GM23338 (cell line): ENCODE measurements at regions not wholly inside any gene's neighbourhood (a gene's known extent, or its start where the extent isn't known, plus 50 kb on each side); places are given as distances from the start of the nearest gene placed in this dataset.

ENCODE experiments used
- ATAC-seq: fragments of 200-7000 bp; cut with Tn5 transposase; 3 replicates; pipeline ENCODE4 v1.9.1; 2020
- DNase-seq: peaks from one replicate; pipeline ENCODE4 v3.0.0-alpha.2; 2015; ENCODE audit warnings: low spot score
- H2AFZ ChIP-seq: fragments of 200-600 bp; sonication (generic); 2 replicates; pipeline ENCODE4 v1.8.0; 2016; ENCODE audit warnings: antibody characterized with exemption, mild to moderate bottlenecking, moderate library complexity
- H3F3A ChIP-seq: fragments of 200-600 bp; sonication (generic); replicated peaks from 2 replicates; pipeline ENCODE4 v1.8.0; 2017; ENCODE audit warnings: antibody characterized with exemption, mixed run types, low read depth
- H3K27ac ChIP-seq: fragments of 200-600 bp; sonication (generic); 2 replicates; pipeline ENCODE4 v1.6.1; 2016; ENCODE audit warnings: low read depth
- H3K27me3 ChIP-seq: fragments of 200-600 bp; sonication (generic); 2 replicates; pipeline ENCODE4 v1.8.0; 2016; ENCODE audit warnings: mild to moderate bottlenecking, mixed run types, moderate library complexity; ENCODE audit not compliant: insufficient read depth
- H3K36me3 ChIP-seq: fragments of 200-600 bp; sonication (generic); 2 replicates; pipeline ENCODE4 v1.8.0; 2016; ENCODE audit warnings: mild to moderate bottlenecking; ENCODE audit not compliant: insufficient read depth
- H3K4me1 ChIP-seq: fragments of 200-600 bp; sonication (generic); 2 replicates; pipeline ENCODE4 v1.8.0; 2016; ENCODE audit warnings: mild to moderate bottlenecking, moderate library complexity; ENCODE audit not compliant: insufficient read depth
- H3K4me2 ChIP-seq: fragments of 200-600 bp; sonication (generic); 2 replicates; pipeline ENCODE4 v1.7.1; 2017; ENCODE audit warnings: mixed run types
- H3K4me3 ChIP-seq: fragments of 200-600 bp; sonication (generic); 2 replicates; pipeline ENCODE4 v1.6.1; 2016; ENCODE audit warnings: mixed run types
- H3K79me2 ChIP-seq: fragments of 200-600 bp; sonication (generic); replicated peaks from 2 replicates; pipeline ENCODE4 v1.8.0; 2017; ENCODE audit warnings: mild to moderate bottlenecking; ENCODE audit not compliant: insufficient read depth
- H3K9me2 ChIP-seq: fragments of 200-600 bp; sonication (generic); 2 replicates; pipeline ENCODE4 v1.8.0; 2017; ENCODE audit not compliant: insufficient read depth
- H4K20me1 ChIP-seq: fragments of 200-600 bp; sonication (generic); replicated peaks from 2 replicates; pipeline ENCODE4 v1.8.0; 2017; ENCODE audit warnings: mild to moderate bottlenecking; ENCODE audit not compliant: insufficient read depth
- H3K27ac Mint-ChIP-seq: 2 replicates; pipeline ENCODE4 v1.8.0; 2020; ENCODE audit warnings: inconsistent platforms, mild to moderate bottlenecking, moderate library complexity, mixed read lengths
- H3K27me3 Mint-ChIP-seq: 3 replicates; pipeline ENCODE4 v1.8.0; 2022; ENCODE audit warnings: low read depth, mild to moderate bottlenecking, moderate library complexity, mixed read lengths, inconsistent platforms; ENCODE audit not compliant: insufficient read depth, poor library complexity
- H3K36me3 Mint-ChIP-seq: 3 replicates; pipeline ENCODE4 v1.8.0; 2021; ENCODE audit warnings: low read depth, mild to moderate bottlenecking, inconsistent platforms, moderate library complexity, mixed read lengths
- H3K4me1 Mint-ChIP-seq: 3 replicates; pipeline ENCODE4 v1.8.0; 2020; ENCODE audit warnings: mild to moderate bottlenecking, inconsistent platforms, mixed read lengths
- H3K4me3 Mint-ChIP-seq: 3 replicates; pipeline ENCODE4 v1.8.0; 2021; ENCODE audit warnings: moderate library complexity, mild to moderate bottlenecking, inconsistent platforms, mixed read lengths
- H3K9me3 Mint-ChIP-seq: 3 replicates; pipeline ENCODE4 v1.8.0; 2020; ENCODE audit warnings: moderate library complexity, mild to moderate bottlenecking, inconsistent platforms, mixed read lengths
- CREB1 ChIP-seq: fragments of 250-450 bp; sonication (Bioruptor Pico); IDR thresholded peaks from 2 replicates; pipeline ENCODE4 v1.5.0; 2020; ENCODE audit warnings: low read depth, mild to moderate bottlenecking, moderate library complexity
- JUNB ChIP-seq: IDR thresholded peaks from one replicate; pipeline ENCODE4 v1.6.1; 2016; ENCODE audit warnings: antibody characterized with exemption; ENCODE audit not compliant: unreplicated experiment
- STAT1 ChIP-seq: IDR thresholded peaks from one replicate; pipeline ENCODE4 v1.6.1; 2016; ENCODE audit warnings: antibody characterized with exemption; ENCODE audit not compliant: unreplicated experiment
- ZNF114 ChIP-seq: fragments of 250-450 bp; sonication (Bioruptor Pico); IDR thresholded peaks from 2 replicates; pipeline ENCODE4 v1.5.0; 2020; ENCODE audit warnings: mild to moderate bottlenecking, moderate library complexity
- TF ChIP-seq, protein P1 (sequence below): fragments of 250-450 bp; sonication (Bioruptor Pico); IDR thresholded peaks from 2 replicates; pipeline ENCODE4 v1.5.0; 2020; ENCODE audit warnings: mild to moderate bottlenecking, moderate library complexity
- TF ChIP-seq, protein P2 (sequence below), 2 experiments: fragments of 200-600 bp in 1 of 2; sonication (generic) in 1 of 2; conservative IDR thresholded peaks; 2 replicates each; pipeline versions ENCODE4 v1.5.1 to v1.6.1; 2016 to 2017; ENCODE audit warnings: antibody characterized with exemption in 2 of 2, low read depth in 2 of 2, mild to moderate bottlenecking in 2 of 2, moderate library complexity in 1 of 2
- TF ChIP-seq, protein P3 (sequence below): IDR thresholded peaks from 2 replicates; pipeline ENCODE4 v1.6.1; 2016; ENCODE audit warnings: antibody characterized with exemption

DNA sequence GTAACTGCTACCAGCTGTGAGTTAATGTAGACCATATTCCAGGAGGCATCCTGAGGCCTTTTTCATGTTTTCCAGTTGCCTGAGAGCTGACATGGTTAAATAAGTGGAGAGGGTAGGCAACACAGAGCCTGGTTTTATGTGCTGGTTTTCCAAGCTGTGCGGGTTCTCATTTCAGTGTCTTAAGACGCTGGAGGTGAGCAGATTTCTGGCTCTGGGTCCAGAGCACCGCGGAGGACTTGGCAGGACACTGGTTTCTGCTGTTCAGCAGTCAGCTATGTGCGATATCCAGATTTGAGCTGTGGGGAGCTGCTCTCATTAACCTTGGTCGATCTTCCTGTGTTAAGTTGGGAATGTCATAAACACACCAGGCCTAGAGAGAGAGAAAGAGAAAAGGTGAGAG is 680.8 kb downstream of the BCL11B start:
- H3K4me3 Mint-ChIP-seq = no peak overlapping the region

More for the DNA sequence above, 680.8 kb downstream of the BCL11B start:
- H3K9me3 Mint-ChIP-seq = peaks cover 3% of the 10 kb centered on the region; the same call in 2 of the 3 replicates
- H3K36me3 ChIP-seq = no peaks in the 10 kb centered on the region
- no peak overlapping the region for H3K27ac Mint-ChIP-seq
- H2AFZ ChIP-seq = no peak overlapping the region; the same call in 1 of the 2 replicates
- H3K4me1 Mint-ChIP-seq = no peaks in the 10 kb centered on the region
- H4K20me1 ChIP-seq = no peaks in the 10 kb centered on the region
- H3F3A ChIP-seq = no peaks in the 10 kb centered on the region
- no peak for DNase-seq
- H3K4me2 ChIP-seq = no peak overlapping the region
- no peak overlapping the region for H3K4me3 ChIP-seq
- no peaks in the 10 kb centered on the region for H3K36me3 Mint-ChIP-seq
- peaks cover 6% of the 10 kb centered on the region; the same call in 1 of the 2 replicates for H3K9me2 ChIP-seq
- ATAC-seq = no peak
- H3K27ac ChIP-seq = no peak overlapping the region
- no peaks in the 10 kb centered on the region for H3K27me3 ChIP-seq
- TF ChIP-seq ZNF114 (no peak), JUNB (no peak), STAT1 (no peak), CREB1 (CRISPR knock-in tag) (no peak)
- TF ChIP-seq, protein P1, sequence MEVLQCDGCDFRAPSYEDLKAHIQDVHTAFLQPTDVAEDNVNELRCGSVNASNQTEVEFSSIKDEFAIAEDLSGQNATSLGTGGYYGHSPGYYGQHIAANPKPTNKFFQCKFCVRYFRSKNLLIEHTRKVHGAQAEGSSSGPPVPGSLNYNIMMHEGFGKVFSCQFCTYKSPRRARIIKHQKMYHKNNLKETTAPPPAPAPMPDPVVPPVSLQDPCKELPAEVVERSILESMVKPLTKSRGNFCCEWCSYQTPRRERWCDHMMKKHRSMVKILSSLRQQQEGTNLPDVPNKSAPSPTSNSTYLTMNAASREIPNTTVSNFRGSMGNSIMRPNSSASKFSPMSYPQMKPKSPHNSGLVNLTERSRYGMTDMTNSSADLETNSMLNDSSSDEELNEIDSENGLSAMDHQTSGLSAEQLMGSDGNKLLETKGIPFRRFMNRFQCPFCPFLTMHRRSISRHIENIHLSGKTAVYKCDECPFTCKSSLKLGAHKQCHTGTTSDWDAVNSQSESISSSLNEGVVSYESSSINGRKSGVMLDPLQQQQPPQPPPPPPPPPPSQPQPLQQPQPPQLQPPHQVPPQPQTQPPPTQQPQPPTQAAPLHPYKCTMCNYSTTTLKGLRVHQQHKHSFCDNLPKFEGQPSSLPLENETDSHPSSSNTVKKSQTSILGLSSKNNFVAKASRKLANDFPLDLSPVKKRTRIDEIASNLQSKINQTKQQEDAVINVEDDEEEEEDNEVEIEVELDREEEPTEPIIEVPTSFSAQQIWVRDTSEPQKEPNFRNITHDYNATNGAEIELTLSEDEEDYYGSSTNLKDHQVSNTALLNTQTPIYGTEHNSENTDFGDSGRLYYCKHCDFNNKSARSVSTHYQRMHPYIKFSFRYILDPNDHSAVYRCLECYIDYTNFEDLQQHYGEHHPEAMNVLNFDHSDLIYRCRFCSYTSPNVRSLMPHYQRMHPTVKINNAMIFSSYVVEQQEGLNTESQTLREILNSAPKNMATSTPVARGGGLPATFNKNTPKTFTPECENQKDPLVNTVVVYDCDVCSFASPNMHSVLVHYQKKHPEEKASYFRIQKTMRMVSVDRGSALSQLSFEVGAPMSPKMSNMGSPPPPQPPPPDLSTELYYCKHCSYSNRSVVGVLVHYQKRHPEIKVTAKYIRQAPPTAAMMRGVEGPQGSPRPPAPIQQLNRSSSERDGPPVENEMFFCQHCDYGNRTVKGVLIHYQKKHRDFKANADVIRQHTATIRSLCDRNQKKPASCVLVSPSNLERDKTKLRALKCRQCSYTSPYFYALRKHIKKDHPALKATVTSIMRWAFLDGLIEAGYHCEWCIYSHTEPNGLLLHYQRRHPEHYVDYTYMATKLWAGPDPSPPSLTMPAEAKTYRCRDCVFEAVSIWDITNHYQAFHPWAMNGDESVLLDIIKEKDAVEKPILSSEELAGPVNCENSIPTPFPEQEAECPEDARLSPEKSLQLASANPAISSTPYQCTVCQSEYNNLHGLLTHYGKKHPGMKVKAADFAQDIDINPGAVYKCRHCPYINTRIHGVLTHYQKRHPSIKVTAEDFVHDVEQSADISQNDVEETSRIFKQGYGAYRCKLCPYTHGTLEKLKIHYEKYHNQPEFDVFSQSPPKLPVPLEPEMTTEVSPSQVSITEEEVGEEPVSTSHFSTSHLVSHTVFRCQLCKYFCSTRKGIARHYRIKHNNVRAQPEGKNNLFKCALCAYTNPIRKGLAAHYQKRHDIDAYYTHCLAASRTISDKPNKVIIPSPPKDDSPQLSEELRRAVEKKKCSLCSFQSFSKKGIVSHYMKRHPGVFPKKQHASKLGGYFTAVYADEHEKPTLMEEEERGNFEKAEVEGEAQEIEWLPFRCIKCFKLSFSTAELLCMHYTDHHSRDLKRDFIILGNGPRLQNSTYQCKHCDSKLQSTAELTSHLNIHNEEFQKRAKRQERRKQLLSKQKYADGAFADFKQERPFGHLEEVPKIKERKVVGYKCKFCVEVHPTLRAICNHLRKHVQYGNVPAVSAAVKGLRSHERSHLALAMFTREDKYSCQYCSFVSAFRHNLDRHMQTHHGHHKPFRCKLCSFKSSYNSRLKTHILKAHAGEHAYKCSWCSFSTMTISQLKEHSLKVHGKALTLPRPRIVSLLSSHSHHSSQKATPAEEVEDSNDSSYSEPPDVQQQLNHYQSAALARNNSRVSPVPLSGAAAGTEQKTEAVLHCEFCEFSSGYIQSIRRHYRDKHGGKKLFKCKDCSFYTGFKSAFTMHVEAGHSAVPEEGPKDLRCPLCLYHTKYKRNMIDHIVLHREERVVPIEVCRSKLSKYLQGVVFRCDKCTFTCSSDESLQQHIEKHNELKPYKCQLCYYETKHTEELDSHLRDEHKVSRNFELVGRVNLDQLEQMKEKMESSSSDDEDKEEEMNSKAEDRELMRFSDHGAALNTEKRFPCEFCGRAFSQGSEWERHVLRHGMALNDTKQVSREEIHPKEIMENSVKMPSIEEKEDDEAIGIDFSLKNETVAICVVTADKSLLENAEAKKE (CRISPR knock-in tag) = no peak
- TF ChIP-seq, protein P2, sequence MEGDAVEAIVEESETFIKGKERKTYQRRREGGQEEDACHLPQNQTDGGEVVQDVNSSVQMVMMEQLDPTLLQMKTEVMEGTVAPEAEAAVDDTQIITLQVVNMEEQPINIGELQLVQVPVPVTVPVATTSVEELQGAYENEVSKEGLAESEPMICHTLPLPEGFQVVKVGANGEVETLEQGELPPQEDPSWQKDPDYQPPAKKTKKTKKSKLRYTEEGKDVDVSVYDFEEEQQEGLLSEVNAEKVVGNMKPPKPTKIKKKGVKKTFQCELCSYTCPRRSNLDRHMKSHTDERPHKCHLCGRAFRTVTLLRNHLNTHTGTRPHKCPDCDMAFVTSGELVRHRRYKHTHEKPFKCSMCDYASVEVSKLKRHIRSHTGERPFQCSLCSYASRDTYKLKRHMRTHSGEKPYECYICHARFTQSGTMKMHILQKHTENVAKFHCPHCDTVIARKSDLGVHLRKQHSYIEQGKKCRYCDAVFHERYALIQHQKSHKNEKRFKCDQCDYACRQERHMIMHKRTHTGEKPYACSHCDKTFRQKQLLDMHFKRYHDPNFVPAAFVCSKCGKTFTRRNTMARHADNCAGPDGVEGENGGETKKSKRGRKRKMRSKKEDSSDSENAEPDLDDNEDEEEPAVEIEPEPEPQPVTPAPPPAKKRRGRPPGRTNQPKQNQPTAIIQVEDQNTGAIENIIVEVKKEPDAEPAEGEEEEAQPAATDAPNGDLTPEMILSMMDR (conservative IDR thresholded peaks at IDR 0.05; ENCODE audit: low read depth in 2 of 2) = no peak
- TF ChIP-seq, protein P3, sequence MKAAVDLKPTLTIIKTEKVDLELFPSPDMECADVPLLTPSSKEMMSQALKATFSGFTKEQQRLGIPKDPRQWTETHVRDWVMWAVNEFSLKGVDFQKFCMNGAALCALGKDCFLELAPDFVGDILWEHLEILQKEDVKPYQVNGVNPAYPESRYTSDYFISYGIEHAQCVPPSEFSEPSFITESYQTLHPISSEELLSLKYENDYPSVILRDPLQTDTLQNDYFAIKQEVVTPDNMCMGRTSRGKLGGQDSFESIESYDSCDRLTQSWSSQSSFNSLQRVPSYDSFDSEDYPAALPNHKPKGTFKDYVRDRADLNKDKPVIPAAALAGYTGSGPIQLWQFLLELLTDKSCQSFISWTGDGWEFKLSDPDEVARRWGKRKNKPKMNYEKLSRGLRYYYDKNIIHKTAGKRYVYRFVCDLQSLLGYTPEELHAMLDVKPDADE = no peak
- no peaks in the 10 kb centered on the region for H3K79me2 ChIP-seq
- no peaks in the 10 kb centered on the region for H3K4me1 ChIP-seq
- peaks cover 3% of the 10 kb centered on the region for H3K27me3 Mint-ChIP-seq
